HG03175 (cell line): ENCODE measurements at regions not wholly inside any gene's neighbourhood (a gene's known extent, or its start where the extent isn't known, plus 50 kb on each side); places are given as distances from the start of the nearest gene placed in this dataset.
"Not testable (repeated sequence)": the region's sequence is repeated elsewhere in the genome, so short reads cannot be mapped to it uniquely, and the experiment has no call there.

Experiments used
- ATAC-seq: cut with Tn5 transposase; IDR thresholded peaks from one replicate; pipeline ENCODE4 v1.9.1; 2021; ENCODE audit warnings: mild to moderate bottlenecking, moderate library complexity; ENCODE audit not compliant: unreplicated experiment

DNA sequence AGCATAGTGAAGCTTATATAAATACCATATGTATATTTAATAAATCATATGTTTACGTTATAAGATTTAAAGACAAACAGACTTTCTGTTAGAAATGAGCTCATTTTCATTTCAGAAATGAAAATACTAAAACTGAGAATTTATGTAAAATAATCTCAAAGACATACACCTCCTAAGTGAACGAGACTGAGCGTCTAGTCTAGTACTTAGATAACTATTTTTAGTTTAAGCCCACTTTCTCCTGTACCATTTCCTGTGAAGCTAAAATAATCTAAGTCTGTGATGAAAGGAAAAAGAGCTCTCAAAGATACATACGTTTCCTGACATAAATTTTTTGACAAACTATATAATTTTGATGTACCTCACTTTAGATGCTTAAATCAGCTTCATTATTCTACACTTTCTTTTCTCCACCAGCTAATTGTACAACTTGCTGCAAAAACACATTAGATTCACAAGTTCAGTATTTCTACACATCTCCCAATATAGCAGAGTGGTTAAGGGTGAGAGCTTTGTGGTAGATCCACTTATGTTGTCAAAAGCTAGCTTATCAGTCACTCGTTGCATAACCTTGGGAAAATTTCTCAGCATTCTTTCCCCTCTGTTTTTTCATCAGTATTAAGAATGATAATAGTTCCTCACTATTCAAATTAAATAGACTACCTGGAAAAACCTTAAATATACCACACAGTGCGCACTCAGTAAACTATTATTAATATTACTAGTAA, 703.0 kb downstream of the PLOD2 start:
- no peak for ATAC-seq

GRCh38 chr3:145459681-145460080, 701.3 kb downstream of the PLOD2 start:
- not testable (repeated sequence) for ATAC-seq

DNA sequence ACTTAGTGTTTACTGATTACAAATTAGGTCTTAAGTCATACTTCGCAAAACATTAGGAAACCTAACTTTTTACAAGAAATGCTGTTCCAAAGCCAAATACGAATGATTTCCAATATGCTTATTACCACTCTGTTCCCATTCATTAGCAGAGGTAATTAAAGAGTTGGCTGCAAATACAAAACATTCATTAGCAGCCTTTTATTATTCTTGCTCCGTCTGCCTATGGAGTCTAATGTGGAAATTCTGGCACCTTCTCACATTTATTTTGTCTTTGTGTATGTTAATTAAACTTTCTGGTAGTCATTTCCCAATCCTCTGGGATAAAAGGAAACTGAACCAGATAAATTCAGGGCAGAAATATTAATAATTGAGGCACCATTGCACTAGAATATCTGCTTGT, 689.0 kb downstream of the PLOD2 start:
- no peak for ATAC-seq

DNA sequence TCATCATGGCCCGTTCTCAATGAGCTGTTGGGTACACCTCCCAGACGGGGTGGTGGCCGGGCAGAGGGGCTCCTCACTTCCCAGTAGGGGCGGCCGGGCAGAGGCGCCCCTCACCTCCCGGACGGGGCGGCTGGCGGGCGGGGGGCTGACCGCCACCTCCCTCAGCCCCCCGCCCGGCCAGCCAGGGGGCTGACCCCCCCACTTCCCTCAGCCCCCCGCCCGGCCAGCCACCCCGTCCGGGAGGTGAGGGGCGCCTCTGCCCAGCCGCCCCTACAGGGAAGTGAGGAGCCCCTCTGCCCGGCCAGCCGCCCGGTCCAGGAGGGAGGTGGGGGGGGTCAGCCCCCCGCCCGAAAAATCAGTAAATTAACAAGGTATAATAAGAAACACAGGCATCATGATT, 678.2 kb downstream of the PLOD2 start:
- ATAC-seq, result not testable (repeated sequence)

DNA sequence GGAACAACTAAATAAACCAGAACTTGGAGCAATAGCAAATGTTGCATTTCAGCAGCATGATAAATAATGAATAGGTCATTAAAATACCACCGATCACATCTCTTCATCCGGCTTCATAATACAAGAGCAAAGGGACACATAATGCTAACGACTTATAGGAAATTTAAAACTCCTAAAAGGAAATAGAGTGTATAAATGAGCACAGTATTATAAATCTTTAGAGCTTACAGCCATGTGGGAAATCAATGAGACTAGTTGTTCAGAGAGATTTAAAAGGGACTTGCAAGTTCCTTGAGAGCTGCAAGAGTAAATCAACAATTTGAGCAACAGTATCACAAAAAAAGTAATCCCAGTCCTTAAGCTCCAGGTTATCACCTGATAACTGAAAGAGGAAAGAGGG, 677.0 kb downstream of the PLOD2 start:
- no peak for ATAC-seq

DNA sequence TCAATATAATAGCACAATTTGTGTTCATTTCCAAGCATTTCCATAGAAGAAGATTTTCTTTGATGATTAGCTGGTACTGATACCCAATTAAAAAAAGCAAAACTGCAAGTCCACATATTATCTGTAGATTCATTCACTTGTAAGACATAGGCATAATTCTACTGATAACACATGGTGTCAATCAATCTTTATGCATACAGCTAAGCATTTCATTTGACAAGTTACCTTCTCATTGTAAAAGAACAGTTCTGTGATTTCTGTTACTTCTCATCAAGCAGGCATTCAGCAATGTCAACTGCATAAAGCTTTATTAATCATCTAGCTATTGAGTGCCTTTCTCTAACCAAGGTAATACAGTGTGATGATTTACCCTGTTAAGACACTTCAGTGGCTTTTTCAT, 672.0 kb downstream of the PLOD2 start:
- ATAC-seq, result no peak

DNA sequence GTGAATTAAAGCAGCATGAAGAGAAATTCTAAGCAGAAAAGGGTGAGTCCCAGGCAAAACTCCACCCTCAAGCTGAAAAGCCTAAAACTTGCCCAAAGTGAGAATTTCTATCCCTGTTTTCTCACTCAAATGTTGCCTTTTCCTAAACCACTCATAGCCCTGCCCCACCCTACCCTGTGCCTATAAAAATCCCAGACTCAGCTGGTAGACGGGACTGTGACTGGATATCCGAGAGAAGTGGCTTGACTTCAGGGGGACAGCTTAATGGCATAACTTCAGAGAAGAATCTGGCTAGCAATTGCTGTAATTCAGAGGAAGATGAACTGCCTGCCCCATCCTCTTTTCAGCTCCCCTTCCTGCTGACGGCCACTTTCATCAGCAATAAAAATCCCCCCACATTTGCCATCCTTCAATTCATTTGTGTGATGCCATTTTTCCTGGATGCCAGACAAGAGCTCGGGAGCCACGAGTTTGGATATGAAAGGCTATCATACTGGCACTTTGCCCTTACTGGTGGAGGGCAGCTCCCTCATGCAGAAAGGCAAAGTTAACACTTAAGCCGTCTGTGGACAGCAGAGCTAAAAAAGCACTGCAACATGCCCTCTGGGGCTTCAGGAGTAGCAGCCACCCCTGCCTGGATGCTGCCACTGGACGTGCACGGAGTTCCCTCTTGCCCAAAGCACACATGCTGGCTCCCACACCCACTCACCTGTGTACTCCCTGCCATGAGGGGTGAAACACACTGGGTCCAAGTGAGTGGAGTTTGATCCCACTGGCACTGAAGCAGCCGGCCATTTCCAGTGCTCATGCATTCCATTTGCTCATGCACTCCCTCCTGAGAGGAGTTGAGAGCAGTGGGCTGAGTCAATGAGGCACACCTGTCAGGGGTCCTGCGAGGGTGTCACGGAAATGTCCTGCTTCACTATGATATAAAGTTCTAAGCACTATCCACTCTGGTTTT, 670.6 kb downstream of the PLOD2 start:
- no peak for ATAC-seq

DNA sequence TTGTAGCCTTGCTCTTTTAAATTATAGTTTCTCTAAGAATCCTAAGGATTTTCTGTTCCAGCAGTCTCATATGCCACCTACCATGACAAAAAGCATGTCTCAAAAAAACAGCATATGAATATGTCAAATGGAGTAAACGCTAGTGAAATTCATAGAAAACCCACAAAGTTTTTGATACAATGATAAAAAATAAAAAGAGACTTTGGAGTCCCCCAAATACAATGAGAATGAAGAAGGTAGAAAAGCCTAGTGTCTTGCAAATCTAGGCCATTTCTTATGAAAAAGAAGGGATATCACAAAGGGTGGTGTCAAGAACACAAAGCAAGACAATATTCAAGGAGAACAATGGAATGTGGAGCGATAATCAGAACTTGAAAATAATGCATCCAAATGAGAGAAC, 668.5 kb downstream of the PLOD2 start:
- ATAC-seq, result no peak

DNA sequence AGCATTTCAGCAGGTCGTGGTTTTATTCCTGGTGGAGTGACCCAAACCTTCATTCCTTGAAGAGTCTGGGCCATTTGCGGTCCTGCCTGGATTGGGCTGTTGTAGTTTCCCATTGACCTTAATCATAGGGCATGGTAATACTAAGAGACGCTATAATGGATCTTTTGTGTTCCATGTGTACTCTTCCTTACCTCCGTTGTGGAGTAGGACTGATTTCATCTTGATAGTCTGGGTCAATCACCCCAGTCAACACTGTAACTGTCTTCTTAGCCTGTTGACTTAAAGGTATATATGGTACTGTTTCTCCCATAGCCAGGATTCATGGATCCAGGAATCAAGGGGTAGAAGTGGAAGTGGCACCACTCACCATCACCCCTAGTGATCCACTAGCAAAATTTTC, 643.6 kb downstream of the PLOD2 start:
- not testable (repeated sequence) for ATAC-seq

- no peak for ATAC-seq
Observed at GRCh38 chr3:145518639-145519038, 642.3 kb downstream of the PLOD2 start.

- ATAC-seq, result no peak
Observed at GRCh38 chr3:145519398-145520047, 641.5 kb downstream of the PLOD2 start.

- no peak for ATAC-seq
Observed at GRCh38 chr3:145522179-145522578, 638.8 kb downstream of the PLOD2 start.

DNA sequence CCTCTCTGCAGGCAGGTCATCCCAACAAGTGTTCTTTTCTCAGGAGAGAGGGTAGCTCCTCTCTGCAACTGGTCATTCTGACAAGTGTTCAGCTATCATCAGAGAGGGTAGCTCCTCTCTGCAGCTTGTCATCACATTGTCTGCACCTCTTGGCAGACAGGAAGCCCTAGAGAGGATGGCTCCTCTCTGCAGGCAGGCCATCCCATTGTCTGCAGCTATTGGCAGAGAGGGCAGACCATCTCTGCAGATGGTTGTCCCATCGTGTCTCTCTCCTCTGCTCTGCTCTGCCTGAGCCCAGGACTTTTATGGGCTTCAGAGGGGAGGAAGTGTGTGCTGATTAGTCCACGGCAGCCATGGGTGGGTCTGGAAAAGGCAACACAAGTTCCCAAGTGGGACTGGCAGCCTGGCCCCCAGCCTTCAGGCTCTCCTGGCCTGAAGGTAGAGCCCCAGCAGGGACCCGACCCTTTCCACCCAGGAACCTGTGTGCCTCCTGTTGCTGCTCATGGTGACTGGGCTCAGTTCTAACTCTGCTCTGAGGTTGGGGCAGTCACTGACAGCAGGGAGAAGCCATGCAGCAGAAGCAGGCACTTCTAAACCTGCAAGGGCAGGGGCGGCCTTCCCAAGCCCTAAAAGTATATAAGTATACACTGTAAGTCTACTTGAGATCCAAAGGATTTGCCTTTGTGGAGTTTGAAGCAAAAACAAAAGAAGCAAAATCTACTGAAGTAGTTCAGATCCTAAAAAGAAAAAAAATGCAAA, 637.9 kb downstream of the PLOD2 start:
- ATAC-seq, result no peak

DNA sequence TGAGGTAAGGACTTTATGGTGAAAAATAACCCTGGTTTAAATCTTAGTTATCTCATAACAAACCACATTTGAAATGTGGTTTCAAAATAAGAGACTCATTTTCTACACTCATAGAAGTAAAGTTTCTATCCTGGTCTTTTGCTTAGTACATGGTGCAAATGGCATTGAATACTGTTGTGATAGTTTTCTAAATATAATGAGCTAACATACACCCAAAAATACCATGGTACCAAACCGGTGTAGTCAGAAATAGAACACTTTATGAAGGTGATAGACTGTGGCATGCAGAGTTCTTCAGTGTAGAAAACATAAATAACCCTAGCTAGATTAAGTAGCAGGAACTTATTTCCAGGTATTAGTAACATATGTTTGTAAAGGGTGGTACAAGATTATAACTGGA, 629.4 kb downstream of the PLOD2 start:
- no peak for ATAC-seq

DNA sequence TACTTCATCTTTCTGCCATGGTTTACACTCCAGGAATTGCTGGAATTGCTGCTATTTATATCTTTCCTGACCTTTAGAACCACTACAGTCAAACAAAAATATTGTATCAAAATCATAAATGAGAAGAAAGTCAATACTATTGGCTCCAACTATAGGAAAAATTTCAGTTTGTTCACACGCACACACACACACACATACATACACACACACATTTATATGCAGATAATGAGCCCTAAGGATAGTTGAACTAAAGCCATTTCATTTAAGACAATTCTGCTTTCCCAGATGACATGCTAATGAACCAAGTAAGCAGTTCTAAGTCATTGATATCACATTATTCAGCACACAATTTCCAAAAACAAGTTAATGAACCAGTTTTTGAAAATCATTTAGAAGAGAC, 627.3 kb downstream of the PLOD2 start:
- no peak for ATAC-seq

DNA sequence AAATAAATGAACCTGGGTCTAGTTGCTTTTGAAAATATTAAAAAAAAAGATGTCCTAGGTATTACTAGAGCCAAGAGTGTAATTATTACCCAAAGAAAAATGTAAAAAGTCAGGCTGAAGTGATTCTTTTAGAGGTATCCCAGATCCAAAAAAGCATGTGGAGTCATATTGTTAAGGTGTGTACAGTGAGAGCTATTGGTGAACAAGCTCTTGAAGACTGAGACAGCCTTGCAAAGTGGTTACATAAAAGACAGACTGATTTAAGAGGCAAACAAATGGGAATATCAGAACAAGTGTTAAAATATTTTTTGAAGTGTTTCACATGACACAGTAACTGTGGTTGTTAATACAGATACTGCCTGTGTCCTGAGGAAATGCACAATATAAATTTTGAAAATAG, 624.5 kb downstream of the PLOD2 start:
- ATAC-seq, result no peak

DNA sequence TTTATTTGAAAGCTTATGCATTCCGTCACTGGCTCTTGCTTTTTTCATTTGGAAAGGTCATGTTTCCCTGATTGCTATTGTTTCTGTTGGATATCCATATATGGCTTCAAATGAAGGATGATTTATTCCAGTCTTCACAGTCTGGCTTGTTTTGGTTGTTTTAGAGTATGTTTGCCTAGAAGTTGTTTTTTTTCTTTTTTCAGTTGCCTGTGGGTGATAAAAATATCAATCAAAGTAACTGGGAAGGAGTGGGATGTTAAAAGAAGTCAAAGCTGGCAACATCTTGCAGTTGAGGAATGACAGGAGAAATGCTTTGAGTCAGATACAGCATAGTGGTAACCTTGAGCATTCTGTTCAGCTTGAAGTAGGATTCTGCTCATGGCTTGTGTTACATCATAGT, 610.5 kb downstream of the PLOD2 start:
- no peak for ATAC-seq

DNA sequence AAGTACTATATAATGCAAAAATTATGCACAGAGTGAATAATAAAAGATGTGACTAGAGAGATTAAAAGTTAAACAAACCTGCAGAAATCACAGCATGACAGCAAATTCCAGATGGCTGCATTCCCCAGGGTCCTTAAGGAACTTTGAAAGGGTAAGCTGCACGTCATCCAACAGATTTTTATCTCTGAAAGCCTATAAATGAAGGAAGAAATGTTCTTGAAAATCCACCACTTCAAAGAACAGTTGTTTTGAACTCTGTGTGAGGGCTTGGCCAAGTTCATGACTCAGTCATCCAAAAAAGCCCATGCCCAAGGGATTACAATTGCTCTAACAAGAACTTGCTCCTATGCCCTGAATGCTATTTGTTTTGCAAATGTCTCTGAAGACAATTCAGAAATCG, 603.6 kb downstream of the PLOD2 start:
- no peak for ATAC-seq

- ATAC-seq, result no peak
Observed at GRCh38 chr3:145578471-145578870, 582.5 kb downstream of the PLOD2 start.

- no peak for ATAC-seq
Observed at GRCh38 chr3:145581694-145582093, 579.3 kb downstream of the PLOD2 start.

- ATAC-seq, result no peak
Observed at GRCh38 chr3:145604851-145605250, 556.1 kb downstream of the PLOD2 start.
